OCI-LY7 (cell line): ENCODE measurements at regions not wholly inside any gene's neighbourhood (a gene's known extent, or its start where the extent isn't known, plus 50 kb on each side); places are given as distances from the start of the nearest gene placed in this dataset.

Experiments used
- BruUV-seq: library from RNA; stranded (reverse); fragments of 400-500 nt; replicated peaks from 2 replicates; lab custom pipeline; 2021; lab: Mats Ljungman, UMichigan
- CTCF ChIA-PET: fragments of 300-600 bp; sonication (Branson Sonifier 250); formaldehyde crosslinking; loops from one replicate; lab custom pipeline; 2022; ENCODE audit warnings: antibody characterized with exemption; ENCODE audit not compliant: unreplicated experiment; lab: Charles Lee
- POLR2A ChIA-PET: fragments of 300-600 bp; sonication (Branson Sonifier 250); formaldehyde crosslinking; loops from one replicate; lab custom pipeline; 2022; ENCODE audit warnings: antibody characterized with exemption; lab: Charles Lee
- DNase-seq: peaks from one replicate; pipeline ENCODE4 v3.0.0-alpha.2; 2015; ENCODE audit warnings: low spot score
- H2AFZ ChIP-seq: fragments of 200-600 bp; sonication (generic), shearing (Covaris generic); 2 replicates; pipeline ENCODE4 v1.6.1; 2014; ENCODE audit warnings: mild to moderate bottlenecking, antibody characterized with exemption, low read length, moderate library complexity
- H3K27ac ChIP-seq: fragments of 200-600 bp; sonication (generic); 2 replicates; pipeline ENCODE4 v1.5.1; 2014; ENCODE audit warnings: mixed run types, low read depth, mild to moderate bottlenecking, moderate library complexity, low read length, inconsistent platforms; ENCODE audit not compliant: poor library complexity, severe bottlenecking
- H3K36me3 ChIP-seq: fragments of 200-600 bp; sonication (generic); 2 replicates; pipeline ENCODE4 v1.6.1; 2014; ENCODE audit warnings: mild to moderate bottlenecking, antibody characterized with exemption, low read length, moderate library complexity, mixed read lengths; ENCODE audit not compliant: insufficient read depth
- H3K4me1 ChIP-seq: fragments of 200-600 bp; sonication (generic); 2 replicates; pipeline ENCODE4 v1.5.1; 2014; ENCODE audit warnings: mild to moderate bottlenecking, low read length; ENCODE audit not compliant: insufficient read depth, poor library complexity, severe bottlenecking
- H3K4me2 ChIP-seq: fragments of 200-600 bp; sonication (generic); 2 replicates; pipeline ENCODE4 v1.6.1; 2014; ENCODE audit warnings: mild to moderate bottlenecking, low read length
- H3K4me3 ChIP-seq: fragments of 200-600 bp; sonication (generic); 2 replicates; pipeline ENCODE4 v1.5.1; 2014; ENCODE audit warnings: mild to moderate bottlenecking, low read depth, low read length; ENCODE audit not compliant: poor library complexity, severe bottlenecking
- H3K79me2 ChIP-seq: fragments of 200-600 bp; sonication (generic); 2 replicates; pipeline ENCODE4 v1.6.1; 2016; ENCODE audit warnings: low read depth, mild to moderate bottlenecking, low read length, moderate library complexity, mixed read lengths; ENCODE audit not compliant: insufficient read depth
- H3K9me2 ChIP-seq: fragments of 200-600 bp; sonication (generic); 2 replicates; pipeline ENCODE4 v1.6.1; 2016; ENCODE audit warnings: mild to moderate bottlenecking, low read length, mixed read lengths; ENCODE audit not compliant: insufficient read depth
- H3K9me3 ChIP-seq: fragments of 200-600 bp; sonication (generic); 2 replicates; pipeline ENCODE4 v1.6.1; 2014; ENCODE audit warnings: mild to moderate bottlenecking, mixed run types, low read length, mixed read lengths
- H4K20me1 ChIP-seq: fragments of 200-600 bp; sonication (generic); 2 replicates; pipeline ENCODE4 v1.6.1; 2014; ENCODE audit warnings: mild to moderate bottlenecking, antibody characterized with exemption, low read length, moderate library complexity, mixed read lengths; ENCODE audit not compliant: insufficient read depth
- CTCF ChIP-seq: fragments of 200-600 bp; sonication (generic); conservative IDR thresholded peaks from 2 replicates; pipeline ENCODE4 v1.5.1; 2014; ENCODE audit warnings: mild to moderate bottlenecking, antibody characterized with exemption, low read length, moderate library complexity, mixed read lengths
- EZH2phosphoT487 ChIP-seq: fragments of 200-600 bp; sonication (generic); IDR thresholded peaks from 2 replicates; pipeline ENCODE4 v1.6.1; 2018; ENCODE audit warnings: low read depth, borderline replicate concordance, mild to moderate bottlenecking, mixed run types, antibody characterized with exemption, low read length, moderate library complexity, mixed read lengths
- intact Hi-C: fragments of 100-400 bp; cut with micrococcal nuclease; formaldehyde crosslinking; loops from one replicate; pipeline ENCODE4 v1.10.0; 2022; ENCODE audit not compliant: unreplicated experiment

- Histone ChIP-seq H3K9me3 (no peaks in the 10 kb centered on the region), H3K27ac (no peak overlapping the region), H3K36me3 (no peaks in the 10 kb centered on the region), H3K4me1 (no peaks in the 10 kb centered on the region), H3K9me2 (no peaks in the 10 kb centered on the region), H2AFZ (no peak overlapping the region), H3K4me2 (no peak overlapping the region), H3K79me2 (no peaks in the 10 kb centered on the region), H4K20me1 (no peaks in the 10 kb centered on the region), H3K4me3 (no peak overlapping the region)
- no peak for TF ChIP-seq CTCF
- TF ChIP-seq EZH2phosphoT487: no peak
- ChIA-PET CTCF (no interaction called here), POLR2A (no interaction called here)
- intact Hi-C loops: loop anchor here (10.0 kb wide), 1 partner anchor 163 kb away; no protein-coding TSS in a partner anchor
- BruUV-seq: no TSS peak
- DNase-seq: no peak
These were observed 227.1 kb upstream of the CYLC2 start for GRCh38 chr9:102768002-102768401.

GRCh38 chr9:102767076-102767475, 228.1 kb upstream of the CYLC2 start:
- H3K36me3 ChIP-seq: no peaks in the 10 kb centered on the region
- intact Hi-C loops: loop anchor here (10.0 kb wide), 1 partner anchor 162 kb away; no protein-coding TSS in a partner anchor
- H3K4me3 ChIP-seq: no peak overlapping the region
- H3K9me2 ChIP-seq: no peaks in the 10 kb centered on the region
- H3K4me1 ChIP-seq: no peaks in the 10 kb centered on the region
- H3K4me2 ChIP-seq: no peak overlapping the region
- H4K20me1 ChIP-seq: no peaks in the 10 kb centered on the region
- H3K9me3 ChIP-seq: no peaks in the 10 kb centered on the region
- no peaks in the 10 kb centered on the region for H3K79me2 ChIP-seq
- CTCF ChIA-PET: no interaction called here
- DNase-seq: no peak
- H2AFZ ChIP-seq: no peak overlapping the region
- TF ChIP-seq CTCF: no peak
- no peak for TF ChIP-seq EZH2phosphoT487
- POLR2A ChIA-PET: no interaction called here
- no TSS peak for BruUV-seq
- H3K27ac ChIP-seq: no peak overlapping the region

- Histone ChIP-seq H3K27ac (no peak overlapping the region), H2AFZ (no peak overlapping the region), H3K9me2 (no peaks in the 10 kb centered on the region), H4K20me1 (no peaks in the 10 kb centered on the region), H3K36me3 (no peaks in the 10 kb centered on the region), H3K79me2 (no peaks in the 10 kb centered on the region), H3K4me2 (no peak overlapping the region), H3K9me3 (no peaks in the 10 kb centered on the region), H3K4me1 (no peaks in the 10 kb centered on the region), H3K4me3 (no peak overlapping the region)
- ChIA-PET CTCF (no interaction called here), POLR2A (no interaction called here)
- intact Hi-C loops: no loop called here
- TF ChIP-seq CTCF: no peak
- no peak for TF ChIP-seq EZH2phosphoT487
- BruUV-seq: no TSS peak
- no peak for DNase-seq
These were observed 254.6 kb upstream of the CYLC2 start for GRCh38 chr9:102740578-102740977.
